ENCODE measurements at regions not wholly inside any gene's neighbourhood (a gene's known extent, or its start where the extent isn't known, plus 50 kb on each side); places are given as distances from the start of the nearest gene placed in this dataset.

DNA sequence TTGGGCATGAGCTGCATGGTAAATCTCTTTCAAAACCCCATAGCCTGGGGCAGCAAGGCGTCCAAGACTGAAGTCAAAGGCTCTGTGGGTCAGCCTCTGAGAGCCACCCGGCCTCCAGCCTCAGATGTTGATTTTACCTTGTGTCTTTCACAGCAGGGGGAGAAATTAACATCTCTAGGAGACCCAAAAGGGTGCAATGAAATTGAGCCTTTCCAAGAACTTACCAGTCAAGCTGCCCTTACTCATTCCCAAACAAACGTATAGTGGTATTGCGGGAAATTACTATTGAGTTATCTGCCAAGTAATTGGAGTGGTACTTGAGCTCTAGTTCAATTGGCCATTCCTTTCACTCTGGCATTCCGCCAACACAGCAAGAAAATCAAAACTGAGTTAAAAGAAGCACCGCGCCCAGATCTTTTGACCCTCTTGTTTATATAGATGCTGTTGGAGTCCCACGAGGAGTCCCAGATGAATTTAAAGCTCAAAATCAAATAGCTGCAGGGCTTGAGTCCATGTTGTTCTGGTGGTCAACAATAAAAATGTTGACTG, 380.7 kb upstream of the SYT1 start:
- TF ChIP-seq CTCF (IDR thresholded peaks at IDR 0.05) (no peak), POLR2AphosphoS5 (IDR thresholded peaks at IDR 0.05) (no peak)

Data from prostate gland (tissue), 2 donors.